ENCODE measurements at regions not wholly inside any gene's neighbourhood (a gene's known extent, or its start where the extent isn't known, plus 50 kb on each side); places are given as distances from the start of the nearest gene placed in this dataset.

DNA sequence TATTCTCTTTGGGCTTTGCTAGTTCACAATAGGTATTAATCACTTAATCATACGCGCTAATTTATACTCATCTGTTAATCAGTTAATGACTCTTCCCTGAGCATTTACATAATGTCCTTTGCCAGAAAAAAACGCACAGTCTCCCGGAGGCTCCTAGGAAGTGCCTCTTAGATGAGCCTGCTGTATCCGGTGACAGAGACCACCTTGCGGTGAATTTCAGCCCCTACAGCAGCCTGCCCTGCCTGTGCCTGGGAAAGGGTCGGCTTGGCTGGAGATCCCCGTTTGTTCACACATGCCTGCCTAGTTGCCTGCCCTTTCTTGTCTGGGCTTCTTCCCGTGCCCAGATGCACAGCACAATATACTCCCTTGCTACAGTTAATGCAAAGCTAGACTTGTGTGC is 152.9 kb downstream of the ZBTB18 start:
- Histone ChIP-seq H3K27me3 (no peaks in the 10 kb centered on the region), H3K27ac (no peak overlapping the region), H3K4me3 (no peak overlapping the region), H3K9me3 (ENCODE audit: low read depth) (no peaks in the 10 kb centered on the region), H3K36me3 (no peaks in the 10 kb centered on the region), H3K4me1 (ENCODE audit: low read depth) (peaks cover 3% of the 10 kb centered on the region)
- DNase-seq (ENCODE audit: low read depth in 1 of 2, low spot score in 1 of 2) = no peak
- TF ChIP-seq, protein P1, sequence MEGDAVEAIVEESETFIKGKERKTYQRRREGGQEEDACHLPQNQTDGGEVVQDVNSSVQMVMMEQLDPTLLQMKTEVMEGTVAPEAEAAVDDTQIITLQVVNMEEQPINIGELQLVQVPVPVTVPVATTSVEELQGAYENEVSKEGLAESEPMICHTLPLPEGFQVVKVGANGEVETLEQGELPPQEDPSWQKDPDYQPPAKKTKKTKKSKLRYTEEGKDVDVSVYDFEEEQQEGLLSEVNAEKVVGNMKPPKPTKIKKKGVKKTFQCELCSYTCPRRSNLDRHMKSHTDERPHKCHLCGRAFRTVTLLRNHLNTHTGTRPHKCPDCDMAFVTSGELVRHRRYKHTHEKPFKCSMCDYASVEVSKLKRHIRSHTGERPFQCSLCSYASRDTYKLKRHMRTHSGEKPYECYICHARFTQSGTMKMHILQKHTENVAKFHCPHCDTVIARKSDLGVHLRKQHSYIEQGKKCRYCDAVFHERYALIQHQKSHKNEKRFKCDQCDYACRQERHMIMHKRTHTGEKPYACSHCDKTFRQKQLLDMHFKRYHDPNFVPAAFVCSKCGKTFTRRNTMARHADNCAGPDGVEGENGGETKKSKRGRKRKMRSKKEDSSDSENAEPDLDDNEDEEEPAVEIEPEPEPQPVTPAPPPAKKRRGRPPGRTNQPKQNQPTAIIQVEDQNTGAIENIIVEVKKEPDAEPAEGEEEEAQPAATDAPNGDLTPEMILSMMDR (IDR thresholded peaks at IDR 0.05; ENCODE audit: low read depth, low read length) = no peak

DNA sequence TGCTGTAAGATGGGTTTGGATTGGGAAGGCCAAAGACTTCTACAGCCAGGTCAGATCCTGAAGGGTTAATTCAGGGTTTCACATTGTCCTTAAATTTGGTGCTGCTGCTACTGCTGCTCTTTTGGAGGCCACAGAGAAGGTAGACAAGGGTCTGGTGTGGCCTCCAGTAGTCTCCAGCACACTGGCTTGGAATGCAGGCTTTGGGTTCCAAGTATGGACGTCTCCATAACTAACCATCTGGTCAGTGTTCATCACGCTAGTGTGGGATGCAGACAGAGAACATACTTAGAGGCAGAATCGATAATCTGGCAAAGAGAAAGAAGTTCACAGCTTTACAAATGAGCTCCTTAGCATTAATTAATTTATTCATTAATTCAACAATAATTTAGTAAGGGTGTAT is 154.1 kb downstream of the ZBTB18 start:
- no peak overlapping the region for H3K27ac ChIP-seq
- no peak overlapping the region for H3K4me3 ChIP-seq
- no peak for DNase-seq (ENCODE audit: low read depth in 1 of 2, low spot score in 1 of 2)
- peaks cover under 1% of the 10 kb centered on the region for H3K4me1 ChIP-seq (ENCODE audit: low read depth)
- H3K36me3 ChIP-seq = no peaks in the 10 kb centered on the region
- no peaks in the 10 kb centered on the region for H3K9me3 ChIP-seq (ENCODE audit: low read depth)
- TF ChIP-seq, protein P1 (IDR thresholded peaks at IDR 0.05; ENCODE audit: low read depth, low read length) = no peak
- H3K27me3 ChIP-seq = no peaks in the 10 kb centered on the region

DNA sequence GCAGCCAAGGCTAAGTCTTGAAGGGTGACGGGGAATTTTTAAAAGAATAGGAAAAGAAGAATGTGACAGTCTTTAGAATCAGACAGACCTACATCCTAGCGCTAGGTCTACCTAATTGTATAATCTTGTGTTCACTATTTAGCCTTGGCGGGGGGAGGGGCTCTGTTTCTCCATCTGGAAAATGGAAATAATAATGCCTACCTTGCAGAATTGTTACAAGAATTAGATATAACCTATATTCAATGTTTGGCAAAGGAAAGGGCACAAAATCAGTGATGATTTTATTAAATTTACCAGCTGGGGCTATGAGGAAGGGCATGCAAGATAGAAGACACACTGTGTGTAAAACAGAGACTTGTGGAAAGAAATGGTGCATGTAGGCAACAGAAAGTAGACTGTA is 154.8 kb downstream of the ZBTB18 start:
- TF ChIP-seq, protein P1 (IDR thresholded peaks at IDR 0.05; ENCODE audit: low read depth, low read length) = no peak
- H3K4me1 ChIP-seq (ENCODE audit: low read depth) = no peaks in the 10 kb centered on the region
- H3K27ac ChIP-seq = no peak overlapping the region
- H3K9me3 ChIP-seq (ENCODE audit: low read depth) = no peaks in the 10 kb centered on the region
- no peaks in the 10 kb centered on the region for H3K27me3 ChIP-seq
- no peak for DNase-seq (ENCODE audit: low read depth in 1 of 2, low spot score in 1 of 2)
- no peak overlapping the region for H3K4me3 ChIP-seq
- no peaks in the 10 kb centered on the region for H3K36me3 ChIP-seq

DNA sequence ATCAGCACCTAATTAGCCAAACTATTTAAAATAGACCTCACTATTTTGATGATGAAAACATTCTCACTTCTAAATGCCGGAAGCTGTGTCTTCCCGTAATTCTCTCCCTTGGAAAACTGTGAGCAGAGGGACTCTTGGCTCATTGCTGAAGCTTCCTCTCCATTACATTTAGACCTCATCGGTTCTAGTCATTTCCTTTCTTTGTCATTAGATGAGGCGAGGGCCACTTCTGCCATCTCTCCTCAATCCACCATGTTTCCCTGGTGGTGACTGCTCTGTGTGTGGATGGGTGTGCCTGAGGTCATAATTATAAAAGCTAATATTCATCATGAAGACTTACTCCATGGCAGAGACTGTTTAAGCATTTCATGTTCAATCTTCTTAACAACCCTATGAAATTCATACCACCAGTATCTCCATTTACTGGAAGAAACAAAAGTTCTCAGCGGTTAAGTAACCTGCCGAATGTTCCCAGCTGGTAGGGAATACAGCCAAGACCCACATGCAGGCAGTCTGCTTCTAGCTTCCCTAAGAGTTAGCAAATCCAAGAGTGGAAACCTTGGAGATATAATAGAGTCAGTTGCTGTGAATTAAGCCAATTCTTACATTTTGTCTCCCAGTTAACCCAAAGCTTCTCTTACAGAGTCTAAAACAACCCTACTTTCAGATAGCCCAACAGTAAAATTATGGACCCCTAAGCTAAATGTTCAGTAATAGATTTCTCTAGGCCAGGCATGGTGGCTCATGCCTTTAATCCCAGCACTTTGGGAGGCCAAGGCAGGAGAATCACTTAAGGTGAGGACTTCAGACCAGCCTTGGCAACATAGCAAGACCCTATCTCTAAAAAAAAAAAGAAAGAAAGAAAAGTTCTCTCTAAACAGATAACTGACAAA is 156.2 kb downstream of the ZBTB18 start:
- Histone ChIP-seq H3K27me3 (no peaks in the 10 kb centered on the region), H3K4me1 (ENCODE audit: low read depth) (no peaks in the 10 kb centered on the region), H3K36me3 (no peaks in the 10 kb centered on the region), H3K9me3 (ENCODE audit: low read depth) (no peaks in the 10 kb centered on the region), H3K4me3 (no peak overlapping the region), H3K27ac (no peak overlapping the region)
- DNase-seq (ENCODE audit: low read depth in 1 of 2, low spot score in 1 of 2) = peak in 1 of 2 donors; percentile 90
- TF ChIP-seq, protein P1 (IDR thresholded peaks at IDR 0.05; ENCODE audit: low read depth, low read length) = no peak

DNA sequence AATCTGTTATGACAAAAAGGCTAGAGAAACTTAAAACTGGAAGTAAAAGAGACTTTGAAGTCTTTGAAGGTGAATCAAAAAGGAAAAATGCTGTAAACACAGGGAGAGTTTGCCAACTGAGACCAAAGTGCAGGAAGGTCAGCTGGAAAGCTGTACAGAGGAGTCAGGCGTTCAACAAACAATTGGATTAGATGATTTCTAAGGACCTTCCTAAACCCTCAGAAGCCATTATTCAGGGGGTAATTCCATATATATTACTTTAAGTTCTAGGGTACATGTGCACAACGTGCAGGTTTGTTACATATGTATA is 156.8 kb downstream of the ZBTB18 start:
- Histone ChIP-seq H3K4me1 (ENCODE audit: low read depth) (no peaks in the 10 kb centered on the region), H3K9me3 (ENCODE audit: low read depth) (no peaks in the 10 kb centered on the region), H3K36me3 (no peaks in the 10 kb centered on the region), H3K4me3 (no peak overlapping the region), H3K27me3 (no peaks in the 10 kb centered on the region), H3K27ac (no peak overlapping the region)
- TF ChIP-seq, protein P1 (IDR thresholded peaks at IDR 0.05; ENCODE audit: low read depth, low read length) = no peak
- no peak for DNase-seq (ENCODE audit: low read depth in 1 of 2, low spot score in 1 of 2)
